Thyroid gland (tissue), 4 donors: ENCODE measurements at regions not wholly inside any gene's neighbourhood (a gene's known extent, or its start where the extent isn't known, plus 50 kb on each side); places are given as distances from the start of the nearest gene placed in this dataset.

Source experiments
- CTCF ChIP-seq, 6 experiments: fragments of 200-600 bp in 3 of 6; fragments of 450-650 bp in 3 of 6; sonication (generic) in 3 of 6; IDR thresholded peaks; one replicate each; pipeline ENCODE4 v1.5.1; 2016 to 2019; ENCODE audit warnings: antibody characterized with exemption in 6 of 6, mild to moderate bottlenecking in 2 of 6, inconsistent platforms in 1 of 6, moderate library complexity in 1 of 6
- POLR2A ChIP-seq, 2 donors: fragments of 450-650 bp; IDR thresholded peaks; one replicate each; pipeline ENCODE4 v1.6.1; 2017; ENCODE audit warnings: antibody characterized with exemption in 2 of 2, mild to moderate bottlenecking in 2 of 2, moderate library complexity in 1 of 2

DNA sequence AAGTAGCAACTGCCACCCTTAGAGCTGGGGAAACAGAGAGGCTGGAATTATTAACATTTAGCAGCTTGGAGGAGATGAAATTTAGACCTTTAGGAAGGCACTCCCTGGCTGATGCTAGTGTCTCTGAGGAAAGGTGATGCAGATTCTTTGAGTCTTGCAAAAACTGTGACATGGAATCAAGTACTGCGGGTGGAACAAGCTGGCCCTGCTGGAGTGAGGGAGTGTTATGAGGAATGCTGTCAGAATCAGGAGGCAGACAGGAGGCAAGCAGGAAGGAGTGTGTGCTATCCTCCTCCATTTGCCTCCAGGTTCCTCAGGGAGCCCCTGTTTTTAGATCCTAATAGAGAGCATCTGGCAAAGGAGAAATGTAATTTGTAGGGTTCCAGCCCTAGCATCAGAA, 391.7 kb upstream of the PITX2 start:
- TF ChIP-seq POLR2A (IDR thresholded peaks at IDR 0.05) = no peak
- no peak for TF ChIP-seq CTCF (IDR thresholded peaks at IDR 0.05)
